Esophagus muscularis mucosa (tissue), 4 donors: ENCODE measurements at regions not wholly inside any gene's neighbourhood (a gene's known extent, or its start where the extent isn't known, plus 50 kb on each side); places are given as distances from the start of the nearest gene placed in this dataset.

ENCODE experiments used
- DNase-seq: peaks from one replicate; pipeline ENCODE4 v3.0.0-alpha.2; 2017; ENCODE audit errors: extremely low spot score
- H3K27ac ChIP-seq, 4 donors: fragments of 200-600 bp; sonication (generic); replicated peaks in 1 of 4; 1 replicate in 3 of 4; 2 replicates in 1 of 4; pipeline ENCODE4 v1.5.1; 2016 to 2019; ENCODE audit warnings: mild to moderate bottlenecking in 1 of 4
- H3K27me3 ChIP-seq, 4 donors: fragments of 200-600 bp; sonication (generic); one replicate each; pipeline versions ENCODE4 v1.5.1 to v1.6.0; 2016 to 2019
- H3K36me3 ChIP-seq, 4 donors: fragments of 200-600 bp; sonication (generic); one replicate each; pipeline ENCODE4 v1.5.1; 2016 to 2019
- H3K4me1 ChIP-seq, 4 donors: fragments of 200-600 bp; sonication (generic); one replicate each; pipeline ENCODE4 v1.5.1; 2016 to 2019
- H3K4me3 ChIP-seq, 4 donors: fragments of 200-600 bp; sonication (generic); 1 replicate in 2 of 4; 2 replicates in 2 of 4; pipeline ENCODE4 v1.5.1; 2016 to 2019; ENCODE audit warnings: mild to moderate bottlenecking in 4 of 4, moderate library complexity in 1 of 4
- H3K9me3 ChIP-seq, 4 donors: fragments of 200-600 bp; sonication (generic); 1 replicate in 3 of 4; 2 replicates in 1 of 4; pipeline ENCODE4 v1.5.1; 2016 to 2019
- CTCF ChIP-seq, 3 experiments: fragments of 200-600 bp in 2 of 3; fragments of 450-650 bp in 1 of 3; sonication (generic) in 2 of 3; IDR thresholded peaks; one replicate each; pipeline ENCODE4 v1.5.1; 2017 to 2019; ENCODE audit warnings: antibody characterized with exemption in 3 of 3, mild to moderate bottlenecking in 2 of 3, moderate library complexity in 1 of 3
- EP300 ChIP-seq: sonication (generic); formaldehyde crosslinking; IDR thresholded peaks from one replicate; pipeline ENCODE4 v1.6.1; 2017; ENCODE audit warnings: antibody characterized with exemption
- POLR2A ChIP-seq: fragments of 450-650 bp; IDR thresholded peaks from one replicate; pipeline ENCODE4 v1.6.1; 2017; ENCODE audit warnings: antibody characterized with exemption, moderate library complexity, mild to moderate bottlenecking, low read depth
- POLR2AphosphoS5 ChIP-seq, 2 donors: sonication (generic); formaldehyde crosslinking; IDR thresholded peaks; one replicate each; pipeline ENCODE4 v1.6.1; 2017; ENCODE audit warnings: antibody characterized with exemption in 2 of 2
- WGBS: methylation state at CpG from one replicate; pipeline ENCODE4 v1.1.5; 2018; 5-methylcytosine and 5-hydroxymethylcytosine counted together
- intact Hi-C: fragments of 100-400 bp; cut with DNase I; formaldehyde crosslinking; loops from one replicate; pipeline ENCODE4 v1.15.1; 2023

GRCh38 chr12:29030006-29030405 lies 119.1 kb upstream of the FAR2 start:
- intact Hi-C loops, result no loop called here
- no peak overlapping the region for H3K4me3 ChIP-seq
- peaks cover 0 to 10% (median 6%) of the 10 kb centered on the region in 4 donors for H3K4me1 ChIP-seq
- no peaks in the 10 kb centered on the region for H3K9me3 ChIP-seq
- 92% methylated on average over 1 of the region's 1 CpG for WGBS
- no peak for DNase-seq
- no peaks in the 10 kb centered on the region for H3K27me3 ChIP-seq
- no peak overlapping the region for H3K27ac ChIP-seq
- no peaks in the 10 kb centered on the region for H3K36me3 ChIP-seq
- TF ChIP-seq EP300 (no peak), POLR2AphosphoS5 (IDR thresholded peaks at IDR 0.05) (no peak), CTCF (IDR thresholded peaks at IDR 0.05) (no peak), POLR2A (no peak)

GRCh38 chr12:29032446-29032845 lies 116.6 kb upstream of the FAR2 start:
- intact Hi-C loops, result no loop called here
- H3K9me3 ChIP-seq, result no peaks in the 10 kb centered on the region
- no peak for DNase-seq
- TF ChIP-seq POLR2AphosphoS5 (IDR thresholded peaks at IDR 0.05) (no peak), POLR2A (no peak), CTCF (IDR thresholded peaks at IDR 0.05) (no peak), EP300 (no peak)
- no peak overlapping the region for H3K4me3 ChIP-seq
- H3K4me1 ChIP-seq, result peaks cover 0 to 10% (median 6%) of the 10 kb centered on the region in 4 donors
- H3K27me3 ChIP-seq, result no peaks in the 10 kb centered on the region
- H3K27ac ChIP-seq, result no peak overlapping the region
- 67% methylated on average over 2 of the region's 2 CpGs for WGBS
- no peaks in the 10 kb centered on the region for H3K36me3 ChIP-seq

GRCh38 chr12:29033519-29033918 lies 115.6 kb upstream of the FAR2 start:
- Histone ChIP-seq H3K4me1 (peaks cover 0 to 10% (median 6%) of the 10 kb centered on the region in 4 donors), H3K4me3 (no peak overlapping the region), H3K27ac (no peak overlapping the region), H3K27me3 (no peaks in the 10 kb centered on the region), H3K9me3 (no peaks in the 10 kb centered on the region), H3K36me3 (no peaks in the 10 kb centered on the region)
- intact Hi-C loops, result no loop called here
- no peak for TF ChIP-seq CTCF (IDR thresholded peaks at IDR 0.05)
- 47% methylated on average over 2 of the region's 2 CpGs for WGBS
- DNase-seq, result no peak

GRCh38 chr12:29035112-29035511 lies 114.0 kb upstream of the FAR2 start:
- no peak for DNase-seq
- Histone ChIP-seq H3K4me3 (no peak overlapping the region), H3K4me1 (peaks cover 0 to 10% (median 6%) of the 10 kb centered on the region in 4 donors), H3K9me3 (no peaks in the 10 kb centered on the region), H3K27ac (no peak overlapping the region), H3K36me3 (no peaks in the 10 kb centered on the region), H3K27me3 (no peaks in the 10 kb centered on the region)
- intact Hi-C loops, result no loop called here
- no peak for TF ChIP-seq POLR2A
- TF ChIP-seq CTCF (IDR thresholded peaks at IDR 0.05), result no peak
- no peak for TF ChIP-seq POLR2AphosphoS5 (IDR thresholded peaks at IDR 0.05)
- no peak for TF ChIP-seq EP300
- 52% methylated on average over 1 of the region's 1 CpG for WGBS

- H3K9me3 ChIP-seq, result no peaks in the 10 kb centered on the region
- no peak overlapping the region for H3K27ac ChIP-seq
- H3K4me3 ChIP-seq, result no peak overlapping the region
- intact Hi-C loops, result no loop called here
- H3K36me3 ChIP-seq, result no peaks in the 10 kb centered on the region
- no peaks in the 10 kb centered on the region for H3K4me1 ChIP-seq
- 51% methylated on average over 3 of the region's 3 CpGs for WGBS
- DNase-seq, result no peak
- H3K27me3 ChIP-seq, result no peaks in the 10 kb centered on the region
- no peak for TF ChIP-seq CTCF (IDR thresholded peaks at IDR 0.05)
- no peak for TF ChIP-seq EP300
- no peak for TF ChIP-seq POLR2AphosphoS5 (IDR thresholded peaks at IDR 0.05)
- no peak for TF ChIP-seq POLR2A
Observed at GRCh38 chr12:29039013-29039412, 110.1 kb upstream of the FAR2 start.
